ENCODE measurements at regions not wholly inside any gene's neighbourhood (a gene's known extent, or its start where the extent isn't known, plus 50 kb on each side); places are given as distances from the start of the nearest gene placed in this dataset.

GRCh38 chr6:12353731-12354130 is 63.6 kb downstream of the EDN1 start (continued):
- TF ChIP-seq ZNF396 (CRISPR knock-in tag; IDR thresholded peaks at IDR 0.05; ENCODE audit: borderline replicate concordance) (no peak), ZNF121 (CRISPR knock-in tag; IDR thresholded peaks at IDR 0.05) (no peak), KAT7 (CRISPR knock-in tag; IDR thresholded peaks at IDR 0.05; ENCODE audit: borderline replicate concordance) (no peak)

- Mint-ChIP-seq H3K36me3 (peaks cover 40% of the 10 kb centered on the region), H3K4me1 (peaks cover 32% of the 10 kb centered on the region), H3K9me3 (peaks cover 39% of the 10 kb centered on the region), H3K27me3 (ENCODE audit: low read depth) (no peaks in the 10 kb centered on the region; the same call in 1 of the 2 replicates), H3K27ac (peak overlapping the region; percentile 93), H3K4me3 (no peak overlapping the region)
- ChIA-PET POLR2A (interaction anchor here (0.6 kb wide), 1 partner anchor 713 kb away, joined by 4 read pairs; no protein-coding TSS in a partner anchor), CTCF (interaction anchor here (1.0 to 1.4 kb wide), 3 partner anchors 63 to 150 kb away, joined by 3 to 7 read pairs (median 3); partner anchors contain the start of gene EDN1)
- peak; percentile 92 for ATAC-seq
- no peak for DNase-seq (ENCODE audit: low spot score)
- TF ChIP-seq AFF4 (CRISPR knock-in tag; IDR thresholded peaks at IDR 0.05; ENCODE audit: borderline replicate concordance) (no peak), CREM (CRISPR knock-in tag; IDR thresholded peaks at IDR 0.05) (no peak), GABPB1 (CRISPR knock-in tag; IDR thresholded peaks at IDR 0.05) (no peak), PRDM15 (CRISPR knock-in tag; IDR thresholded peaks at IDR 0.05) (no peak), ZBTB21 (CRISPR knock-in tag; IDR thresholded peaks at IDR 0.05; ENCODE audit: borderline replicate concordance) (no peak), SMAD3 (CRISPR knock-in tag; IDR thresholded peaks at IDR 0.05; ENCODE audit: borderline replicate concordance) (no peak), MAX (CRISPR knock-in tag; IDR thresholded peaks at IDR 0.05) (no peak)
Measured at GRCh38 chr6:12354499-12354898, 64.3 kb downstream of the EDN1 start.

GRCh38 chr6:12355354-12355753 is 65.2 kb downstream of the EDN1 start:
- CTCF ChIA-PET, result interaction anchor here (1.1 to 1.4 kb wide), 2 partner anchors 66 to 149 kb away, joined by 3 to 7 read pairs; partner anchors contain the start of gene EDN1

More at GRCh38 chr6:12355354-12355753, 65.2 kb downstream of the EDN1 start:
- Mint-ChIP-seq H3K4me3 (no peak overlapping the region), H3K4me1 (peaks cover 32% of the 10 kb centered on the region), H3K9me3 (peaks cover 33% of the 10 kb centered on the region), H3K36me3 (peaks cover 35% of the 10 kb centered on the region), H3K27ac (no peak overlapping the region), H3K27me3 (ENCODE audit: low read depth) (no peaks in the 10 kb centered on the region)
- ATAC-seq (no peak), DNase-seq (ENCODE audit: low spot score) (no peak)
- POLR2A ChIA-PET, result no interaction called here
- TF ChIP-seq TCF7 (CRISPR knock-in tag; IDR thresholded peaks at IDR 0.05; ENCODE audit: low read depth), result no peak
- no peak for TF ChIP-seq ZNF512 (CRISPR knock-in tag; IDR thresholded peaks at IDR 0.05; ENCODE audit: borderline replicate concordance)
- no peak for TF ChIP-seq CBFB (CRISPR knock-in tag; IDR thresholded peaks at IDR 0.05; ENCODE audit: low read depth)
- no peak for TF ChIP-seq FOXJ3 (CRISPR knock-in tag; IDR thresholded peaks at IDR 0.05; ENCODE audit: borderline replicate concordance)
- TF ChIP-seq CREB1 (CRISPR knock-in tag; IDR thresholded peaks at IDR 0.05), result no peak
- no peak for TF ChIP-seq NR2C2 (CRISPR knock-in tag; IDR thresholded peaks at IDR 0.05)
- no peak for TF ChIP-seq SP1 (CRISPR knock-in tag; conservative IDR thresholded peaks at IDR 0.05)
- TF ChIP-seq ETV6 (CRISPR knock-in tag; IDR thresholded peaks at IDR 0.05), result no peak
- TF ChIP-seq NFE2L1 (CRISPR knock-in tag; IDR thresholded peaks at IDR 0.05), result no peak
- no peak for TF ChIP-seq RELA (CRISPR knock-in tag; IDR thresholded peaks at IDR 0.05; ENCODE audit: borderline replicate concordance)
- TF ChIP-seq USF1 (CRISPR knock-in tag; IDR thresholded peaks at IDR 0.05), result no peak
